H9 (cell line): ENCODE measurements at regions not wholly inside any gene's neighbourhood (a gene's known extent, or its start where the extent isn't known, plus 50 kb on each side); places are given as distances from the start of the nearest gene placed in this dataset.

Experiments
- DNase-seq: peaks from one replicate; pipeline ENCODE4 v3.0.0-alpha.2; 2017
- H2AFZ ChIP-seq: one replicate; pipeline ENCODE4 v1.6.1; 2013; ENCODE audit warnings: mild to moderate bottlenecking, low read length, control low read depth, moderate library complexity
- H2AK5ac ChIP-seq: 2 replicates; pipeline ENCODE4 v1.6.1; 2013; ENCODE audit warnings: low read length, control low read depth, mixed read lengths; ENCODE audit not compliant: insufficient read length
- H2BK120ac ChIP-seq: one replicate; pipeline ENCODE4 v1.6.1; 2013; ENCODE audit warnings: low read depth, mild to moderate bottlenecking, low read length, control low read depth, inconsistent platforms; ENCODE audit not compliant: poor library complexity, severe bottlenecking
- H2BK12ac ChIP-seq: 2 replicates; pipeline ENCODE4 v1.6.1; 2013; ENCODE audit warnings: low read length, control low read depth, mixed read lengths, low read depth; ENCODE audit not compliant: insufficient read length
- H2BK15ac ChIP-seq: 2 replicates; pipeline ENCODE4 v1.6.1; 2013; ENCODE audit warnings: low read depth, low read length, control low read depth
- H2BK20ac ChIP-seq: one replicate; pipeline ENCODE4 v1.6.1; 2013; ENCODE audit warnings: low read depth, mild to moderate bottlenecking, low read length, control low read depth, inconsistent platforms; ENCODE audit not compliant: poor library complexity, severe bottlenecking
- H2BK5ac ChIP-seq: 2 replicates; pipeline ENCODE4 v1.6.1; 2013; ENCODE audit warnings: low read length, control low read depth, mixed read lengths; ENCODE audit not compliant: insufficient read length
- H3K14ac ChIP-seq: 2 replicates; pipeline ENCODE4 v1.6.1; 2013; ENCODE audit warnings: low read length, control low read depth; ENCODE audit not compliant: insufficient read depth
- H3K18ac ChIP-seq: 2 replicates; pipeline ENCODE4 v1.6.1; 2013; ENCODE audit warnings: low read depth, mild to moderate bottlenecking, mixed read lengths, low read length, control low read depth; ENCODE audit not compliant: insufficient read length
- H3K23ac ChIP-seq: 2 replicates; pipeline ENCODE4 v1.6.1; 2013; ENCODE audit warnings: low read length, control low read depth, mixed read lengths, low read depth; ENCODE audit not compliant: insufficient read length
- H3K23me2 ChIP-seq: 2 replicates; pipeline ENCODE4 v1.6.1; 2013; ENCODE audit warnings: low read depth, mild to moderate bottlenecking, mixed read lengths, low read length, control low read depth; ENCODE audit not compliant: insufficient read length, poor library complexity, severe bottlenecking
- H3K27ac ChIP-seq: 2 replicates; pipeline ENCODE4 v1.5.1; 2013; ENCODE audit warnings: low read length, control low read depth, mixed read lengths, low read depth; ENCODE audit not compliant: insufficient read length
- H3K27me3 ChIP-seq: 2 replicates; pipeline ENCODE4 v1.6.1; 2013; ENCODE audit warnings: low read length, control low read depth, inconsistent platforms; ENCODE audit not compliant: insufficient read depth
- H3K4ac ChIP-seq: 2 replicates; pipeline ENCODE4 v1.6.1; 2013; ENCODE audit warnings: low read depth, mild to moderate bottlenecking, control low read depth, inconsistent platforms, low read length, moderate library complexity
- H3K4me1 ChIP-seq: 2 replicates; pipeline ENCODE4 v1.6.1; 2013; ENCODE audit warnings: low read length, control low read depth, inconsistent platforms; ENCODE audit not compliant: insufficient read depth
- H3K4me2 ChIP-seq: 2 replicates; pipeline ENCODE4 v1.6.1; 2013; ENCODE audit warnings: low read length, control low read depth, mixed read lengths; ENCODE audit not compliant: insufficient read length, insufficient read depth
- H3K56ac ChIP-seq: 2 replicates; pipeline ENCODE4 v1.6.1; 2013; ENCODE audit warnings: low read depth, mild to moderate bottlenecking, mixed read lengths, low read length, control low read depth; ENCODE audit not compliant: insufficient read length
- H3K79me1 ChIP-seq: 2 replicates; pipeline ENCODE4 v1.6.1; 2013; ENCODE audit warnings: low read depth, mild to moderate bottlenecking, moderate library complexity, low read length, control low read depth, inconsistent platforms; ENCODE audit not compliant: insufficient read depth, poor library complexity, severe bottlenecking
- H3K79me2 ChIP-seq: 2 replicates; pipeline ENCODE4 v1.6.1; 2013; ENCODE audit warnings: low read length, control low read depth, inconsistent platforms; ENCODE audit not compliant: insufficient read depth
- H3K9ac ChIP-seq: 2 replicates; pipeline ENCODE4 v1.6.1; 2013; ENCODE audit warnings: low read length, control low read depth, mixed read lengths; ENCODE audit not compliant: insufficient read length; ENCODE audit errors: extremely low read depth
- H3K9me3 ChIP-seq: one replicate; pipeline ENCODE4 v1.6.1; 2013; ENCODE audit warnings: low read depth, low read length, inconsistent platforms; ENCODE audit not compliant: control insufficient read depth
- H3T11ph ChIP-seq: one replicate; pipeline ENCODE4 v1.6.1; 2013; ENCODE audit warnings: mild to moderate bottlenecking, low read length, control low read depth, inconsistent platforms
- H4K20me1 ChIP-seq: one replicate; pipeline ENCODE4 v1.6.1; 2013; ENCODE audit not compliant: control insufficient read depth, insufficient read length, insufficient read depth
- H4K5ac ChIP-seq: 2 replicates; pipeline ENCODE4 v1.6.1; 2013; ENCODE audit warnings: low read depth, mild to moderate bottlenecking, mixed read lengths, low read length, control low read depth; ENCODE audit not compliant: insufficient read length
- H4K8ac ChIP-seq: replicated peaks from 2 replicates; pipeline ENCODE4 v1.6.1; 2013; ENCODE audit warnings: low read length, control low read depth, mixed read lengths, low read depth; ENCODE audit not compliant: insufficient read length
- H4K91ac ChIP-seq: 2 replicates; pipeline ENCODE4 v1.6.1; 2013; ENCODE audit warnings: low read depth, mild to moderate bottlenecking, moderate library complexity, mixed read lengths, low read length, control low read depth; ENCODE audit not compliant: insufficient read length
- H3K27ac Mint-ChIP-seq, 3 experiments: 2 replicates in 2 of 3; 3 replicates in 1 of 3; pipeline ENCODE4 v1.8.0; 2020 to 2021; ENCODE audit warnings: mixed read lengths in 3 of 3, mild to moderate bottlenecking in 1 of 3, moderate library complexity in 1 of 3
- H3K27me3 Mint-ChIP-seq: 2 replicates; pipeline ENCODE4 v1.8.0; 2021; ENCODE audit warnings: low read depth, mild to moderate bottlenecking, moderate library complexity, mixed read lengths
- H3K36me3 Mint-ChIP-seq, 3 experiments: 2 replicates in 2 of 3; 3 replicates in 1 of 3; pipeline ENCODE4 v1.8.0; 2020 to 2021; ENCODE audit warnings: low read depth in 3 of 3, mixed read lengths in 3 of 3; ENCODE audit not compliant: insufficient read depth in 1 of 3
- H3K4me1 Mint-ChIP-seq, 2 experiments: 2 replicates each; pipeline ENCODE4 v1.8.0; 2020; ENCODE audit warnings: mixed read lengths in 2 of 2
- H3K4me3 Mint-ChIP-seq, 2 experiments: 2 replicates in 1 of 2; 3 replicates in 1 of 2; pipeline ENCODE4 v1.8.0; 2020 to 2021; ENCODE audit warnings: mild to moderate bottlenecking in 2 of 2, mixed read lengths in 2 of 2, moderate library complexity in 1 of 2
- H3K9me3 Mint-ChIP-seq, 2 experiments: 2 replicates in 1 of 2; 3 replicates in 1 of 2; pipeline ENCODE4 v1.8.0; 2020; ENCODE audit warnings: mild to moderate bottlenecking in 2 of 2, mixed read lengths in 2 of 2, moderate library complexity in 1 of 2
- CTCF ChIP-seq: fragments of 200-600 bp; sonication (generic); conservative IDR thresholded peaks from 3 replicates; pipeline ENCODE4 v1.8.0; 2021; ENCODE audit warnings: antibody characterized with exemption, mild to moderate bottlenecking
- WGBS: extraction: QIAGEN DNeasy Blood & Tissue Kit; methylation state at CpG from one replicate; pipeline ENCODE4 v1.1.7; 2013; ENCODE audit warnings: missing lambda C conversion rate, low lambda C conversion rate, mixed read lengths; ENCODE audit not compliant: insufficient read length; ENCODE audit errors: extremely low coverage; 5-methylcytosine and 5-hydroxymethylcytosine counted together

- no peak overlapping the region for H3K27ac Mint-ChIP-seq
- Histone ChIP-seq H3K4ac (no peak overlapping the region), H3K9me3 (no peaks in the 10 kb centered on the region), H2BK20ac (no peak overlapping the region), H3T11ph (no peak overlapping the region), H4K8ac (no peak overlapping the region), H3K23me2 (no peaks in the 10 kb centered on the region), H2AK5ac (no peak overlapping the region), H3K18ac (no peak overlapping the region), H2AFZ (no peak overlapping the region), H3K79me1 (no peaks in the 10 kb centered on the region), H3K4me2 (no peak overlapping the region), H2BK15ac (no peak overlapping the region), H4K91ac (no peak overlapping the region), H3K56ac (no peak overlapping the region), H3K27ac (no peak overlapping the region), H2BK120ac (no peak overlapping the region), H3K27me3 (no peaks in the 10 kb centered on the region), H3K14ac (no peak overlapping the region), H4K20me1 (no peaks in the 10 kb centered on the region), H3K4me1 (no peaks in the 10 kb centered on the region), H2BK12ac (no peak overlapping the region), H4K5ac (no peak overlapping the region), H2BK5ac (no peak overlapping the region), H3K23ac (no peak overlapping the region), H3K9ac (no peak overlapping the region), H3K79me2 (no peaks in the 10 kb centered on the region)
- no peak for TF ChIP-seq CTCF
- H3K4me3 Mint-ChIP-seq: no peak overlapping the region
- peaks cover 0 to 5% of the 10 kb centered on the region in 2 experiments; a peak in 2 of 5 replicates for H3K9me3 Mint-ChIP-seq
- WGBS: no CpG with 5 or more reads among the region's 9 CpGs
- DNase-seq: no peak
- H3K4me1 Mint-ChIP-seq: no peaks in the 10 kb centered on the region
- no peaks in the 10 kb centered on the region for H3K27me3 Mint-ChIP-seq
- no peaks in the 10 kb centered on the region for H3K36me3 Mint-ChIP-seq
These were observed 80.7 kb upstream of the NAV2 start for GRCh38 chr11:19631712-19632498.
